Stimulated activated CD8-positive, alpha-beta memory T cell treated with anti-CD3 and anti-CD28 coated beads, Interleukin-7, amount 100 ng/mL, for 4 hours (primary cell): ENCODE measurements at regions not wholly inside any gene's neighbourhood (a gene's known extent, or its start where the extent isn't known, plus 50 kb on each side); places are given as distances from the start of the nearest gene placed in this dataset.
A peak's percentile ranks its signal among the peaks of the same experiment; 100 is the strongest.

Experiments
- DNase-seq, 2 donors: peaks; one replicate each; pipeline ENCODE4 v3.0.0-alpha.2; 2020; ENCODE audit warnings: low read depth in 2 of 2

DNA sequence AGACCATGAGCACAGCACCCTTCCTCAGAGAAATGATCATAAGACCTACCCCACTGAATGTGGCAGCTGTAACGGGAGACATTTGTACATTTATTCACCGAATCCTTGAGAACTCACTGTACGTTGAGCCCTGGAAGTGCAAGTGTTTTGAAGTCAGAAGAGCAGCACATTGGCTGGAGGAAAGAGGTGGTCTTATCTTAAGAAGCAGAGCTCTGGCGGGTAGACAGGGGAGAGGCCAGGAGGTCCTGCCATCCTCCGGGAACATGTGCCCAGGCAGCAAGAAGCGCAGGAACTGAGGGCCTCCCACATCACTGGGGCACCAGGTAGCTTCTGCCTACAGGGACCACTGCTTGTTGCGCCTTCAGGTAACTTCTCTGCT lies 169.2 kb upstream of the IRF2BP2 start:
- no peak for DNase-seq

- no peak for DNase-seq
Observed at GRCh38 chr1:234778221-234779159, 168.5 kb upstream of the IRF2BP2 start.

DNA sequence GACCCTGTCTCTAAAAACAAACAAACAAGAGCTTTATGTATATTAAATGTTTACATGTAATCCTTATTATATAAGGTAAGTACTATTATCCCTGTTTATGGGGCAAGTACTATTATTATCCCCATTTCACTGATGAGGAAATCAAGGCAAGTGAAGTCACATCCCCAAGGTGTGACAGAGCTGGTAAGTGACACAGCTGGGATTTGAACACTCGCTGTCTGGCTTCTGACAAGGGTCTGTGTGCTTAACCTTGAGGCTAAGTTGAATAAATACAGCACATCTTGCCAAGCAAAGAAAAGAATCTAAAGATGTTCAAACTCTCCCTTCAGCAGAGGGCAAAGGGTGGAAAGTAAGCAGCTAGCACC lies 167.9 kb upstream of the IRF2BP2 start:
- no peak for DNase-seq

DNA sequence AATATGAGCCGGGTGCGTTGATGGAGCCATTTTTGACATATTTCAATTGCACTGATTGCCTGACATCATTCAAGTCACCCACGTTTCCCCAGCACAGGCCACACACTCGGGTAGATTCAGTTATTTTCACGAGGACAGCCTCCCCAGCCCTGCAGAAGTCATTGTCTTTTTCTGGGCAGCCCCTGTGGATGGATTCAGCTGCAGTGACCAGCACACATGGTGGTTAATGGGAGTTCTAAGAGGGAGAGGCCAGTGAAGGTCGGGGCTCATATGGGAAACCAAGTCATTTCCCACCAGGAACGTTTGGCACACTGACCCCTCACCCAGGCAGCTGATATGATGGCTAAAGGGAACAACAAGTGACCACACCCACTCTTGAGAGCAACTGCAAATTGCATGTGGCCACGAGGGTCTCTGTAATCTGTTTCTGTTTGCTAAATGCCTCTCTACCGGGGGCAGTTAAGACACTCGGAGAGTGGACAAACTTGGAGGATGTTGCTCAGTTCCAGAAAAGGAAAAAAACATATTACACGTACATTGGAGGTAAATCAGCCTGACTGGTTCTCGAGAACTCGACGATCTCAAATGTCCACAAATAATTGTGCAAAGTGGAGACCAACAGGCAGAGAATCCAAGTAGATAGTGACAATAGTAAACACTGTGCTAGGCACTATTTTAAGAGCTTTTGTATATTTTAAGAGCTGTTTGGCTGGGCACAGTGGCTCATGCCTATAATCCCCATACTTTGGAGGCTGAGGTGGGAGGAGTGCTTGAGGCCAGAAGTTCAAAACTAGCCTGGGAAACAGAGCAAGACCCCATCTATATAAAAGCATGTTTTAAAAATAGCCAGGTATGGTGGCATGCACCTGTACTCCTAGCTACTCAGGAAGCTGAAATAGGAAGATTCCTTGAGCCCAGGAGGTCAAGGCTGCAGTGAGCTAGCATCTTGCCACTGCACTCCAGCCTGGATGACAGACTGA lies 167.2 kb upstream of the IRF2BP2 start:
- no peak for DNase-seq

DNA sequence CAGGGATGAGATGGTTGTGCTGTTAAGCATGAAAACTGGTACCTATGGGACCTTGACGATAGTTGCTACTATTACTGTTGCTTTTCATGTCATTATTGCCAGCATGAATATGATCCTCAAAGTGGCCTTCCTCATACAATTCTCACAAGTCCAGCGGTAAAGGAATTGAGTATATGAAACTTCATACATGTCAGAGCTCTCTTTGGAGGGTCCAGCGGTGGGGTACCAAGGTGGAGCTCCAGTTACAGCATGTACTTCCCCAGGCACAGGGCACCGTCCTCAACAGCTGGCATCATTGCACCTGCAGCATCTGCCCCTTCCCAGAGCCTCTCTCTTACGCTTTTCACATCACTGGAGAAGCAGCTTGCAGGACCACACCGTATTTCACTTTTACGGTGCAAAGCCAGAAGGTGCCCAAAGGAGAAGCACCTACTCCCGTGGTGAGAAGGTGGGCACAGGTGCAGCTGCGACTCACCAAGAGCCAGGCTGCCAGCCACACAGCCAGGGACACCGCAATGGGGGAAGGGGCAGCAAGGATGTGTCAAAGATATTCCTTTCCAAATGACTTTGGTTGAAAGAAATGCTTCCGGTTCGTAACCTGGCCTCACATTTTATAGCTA lies 166.4 kb upstream of the IRF2BP2 start:
- no peak for DNase-seq

GRCh38 chr1:234775477-234776246 lies 165.7 kb upstream of the IRF2BP2 start:
- DNase-seq: no peak

DNA sequence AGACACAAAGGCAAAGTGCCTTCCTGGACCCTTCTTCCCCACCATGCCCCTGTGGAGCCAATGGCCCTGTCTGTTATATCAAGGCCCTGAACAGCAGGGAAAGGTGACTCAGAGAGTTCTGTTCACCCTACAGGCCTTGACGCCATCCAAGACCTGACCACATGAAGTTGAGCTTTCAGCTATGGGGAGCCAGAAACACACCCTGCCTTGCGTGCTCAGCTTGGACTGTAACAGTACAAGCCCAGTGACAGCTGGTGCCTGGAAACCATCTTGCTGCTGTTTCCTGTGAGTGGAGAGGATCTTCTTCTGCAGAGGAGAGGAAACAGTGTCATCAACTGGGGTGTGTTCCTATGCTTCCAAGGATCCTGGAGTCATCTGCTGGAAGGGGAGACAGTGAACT lies 165.0 kb upstream of the IRF2BP2 start:
- no peak for DNase-seq

DNA sequence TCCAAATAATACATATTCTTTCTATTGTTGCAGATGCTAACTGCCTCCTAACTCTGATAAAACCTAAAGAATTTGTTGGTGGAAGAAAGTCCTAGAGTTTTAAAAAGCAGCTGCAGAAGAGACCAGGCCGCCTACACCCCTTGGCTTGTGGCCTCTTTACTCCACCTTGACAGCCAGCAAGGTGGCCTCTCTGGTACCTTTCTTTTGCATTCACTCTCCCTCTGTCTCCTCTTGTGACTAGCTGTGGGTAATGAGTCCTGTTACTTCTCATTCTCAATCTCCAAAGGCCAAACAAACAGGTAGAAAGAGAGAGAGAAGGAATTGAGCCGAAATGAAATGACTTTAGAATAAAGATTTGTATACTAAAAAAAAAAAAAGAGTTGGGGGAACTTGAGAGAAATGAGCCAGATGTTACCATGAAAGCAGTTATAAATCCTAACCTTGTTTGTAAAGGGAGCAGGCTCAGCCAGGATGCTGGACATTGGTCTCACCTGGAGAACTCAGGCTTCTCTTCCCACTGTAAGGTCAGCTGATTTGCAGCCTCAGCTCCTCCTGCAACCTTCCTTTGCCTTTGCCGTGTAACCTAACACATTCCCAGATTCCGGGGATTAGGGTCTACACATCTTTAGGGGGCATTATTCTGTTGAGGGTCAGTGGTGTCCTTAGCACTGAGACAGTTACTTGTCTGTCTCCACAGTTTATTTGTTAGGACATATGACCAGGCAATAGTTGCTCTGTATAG lies 164.1 kb upstream of the IRF2BP2 start:
- DNase-seq: no peak

DNA sequence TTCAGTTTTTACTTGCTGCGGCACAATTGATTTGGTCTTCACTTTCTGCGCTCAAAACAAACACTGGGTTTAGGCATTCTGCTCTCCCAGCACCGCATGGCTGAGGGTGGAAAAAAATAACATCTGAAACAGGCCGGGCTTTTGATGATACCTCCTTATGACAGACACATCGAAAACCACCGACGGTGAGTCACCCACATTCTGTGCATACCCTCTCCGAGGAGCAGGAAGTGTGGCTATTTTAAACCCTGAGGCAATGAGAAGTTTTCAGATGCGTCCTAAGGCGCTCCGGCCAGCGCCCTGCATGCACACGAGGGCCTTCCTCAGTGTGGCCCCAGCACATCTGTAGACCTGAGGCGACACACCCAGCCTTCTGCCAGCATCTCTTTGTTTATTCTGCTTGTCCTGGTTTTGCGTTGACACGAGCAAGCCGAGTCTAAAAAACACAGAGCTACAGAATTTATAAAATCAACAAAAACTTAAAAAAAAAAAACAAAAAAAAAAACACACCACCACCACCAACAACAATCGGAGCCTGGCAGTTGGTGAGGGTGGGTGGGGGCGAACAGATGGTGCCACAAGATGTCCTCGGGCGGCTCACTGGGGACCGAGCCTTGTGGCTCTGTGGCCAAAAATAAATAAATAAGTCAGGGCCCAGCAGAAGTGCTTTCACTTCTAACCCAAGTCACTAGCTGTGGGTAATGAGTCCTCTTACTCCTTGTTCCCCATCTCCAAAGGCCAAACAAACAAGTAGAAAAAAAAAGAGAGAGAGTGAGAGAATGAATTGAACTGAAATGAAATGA lies 162.6 kb upstream of the IRF2BP2 start:
- DNase-seq: peak; percentile 85 to 91

- no peak for DNase-seq
Observed at GRCh38 chr1:234771642-234772344, 161.8 kb upstream of the IRF2BP2 start.

DNA sequence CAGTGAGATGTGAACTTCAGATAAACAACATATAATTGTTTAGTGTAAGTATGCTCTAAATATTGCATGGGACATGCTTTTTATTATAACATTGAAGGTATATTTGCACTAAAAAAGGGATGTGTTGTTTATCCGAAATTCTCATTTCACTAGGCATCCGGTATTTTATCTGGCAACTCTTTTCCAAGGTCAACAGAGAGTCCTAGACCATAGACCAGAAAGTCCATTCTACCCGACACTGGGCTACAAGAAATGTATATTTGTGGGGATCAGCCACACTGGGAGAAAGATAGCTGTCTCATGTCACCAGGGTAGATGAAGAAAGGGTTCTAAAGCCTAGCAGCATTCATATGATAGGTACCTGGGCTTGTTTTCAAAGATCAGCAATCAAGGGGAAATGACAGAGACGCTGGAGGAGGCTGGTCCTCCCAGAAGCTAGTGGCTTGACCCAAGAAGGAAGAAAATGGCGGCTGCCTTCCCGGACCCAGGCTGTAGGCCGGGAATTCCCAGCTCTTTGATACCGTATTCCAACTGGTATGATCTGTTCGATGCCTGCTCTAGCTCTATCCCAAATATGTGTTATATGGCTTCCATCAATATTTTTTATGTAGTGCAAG lies 161.1 kb upstream of the IRF2BP2 start:
- no peak for DNase-seq

GRCh38 chr1:234769986-234770795 lies 160.2 kb upstream of the IRF2BP2 start:
- DNase-seq: no peak

- DNase-seq: no peak
Observed at GRCh38 chr1:234769284-234769985, 159.5 kb upstream of the IRF2BP2 start.

- DNase-seq: peak; percentile 74 to 79
Observed at GRCh38 chr1:234768569-234769283, 158.7 kb upstream of the IRF2BP2 start.

DNA sequence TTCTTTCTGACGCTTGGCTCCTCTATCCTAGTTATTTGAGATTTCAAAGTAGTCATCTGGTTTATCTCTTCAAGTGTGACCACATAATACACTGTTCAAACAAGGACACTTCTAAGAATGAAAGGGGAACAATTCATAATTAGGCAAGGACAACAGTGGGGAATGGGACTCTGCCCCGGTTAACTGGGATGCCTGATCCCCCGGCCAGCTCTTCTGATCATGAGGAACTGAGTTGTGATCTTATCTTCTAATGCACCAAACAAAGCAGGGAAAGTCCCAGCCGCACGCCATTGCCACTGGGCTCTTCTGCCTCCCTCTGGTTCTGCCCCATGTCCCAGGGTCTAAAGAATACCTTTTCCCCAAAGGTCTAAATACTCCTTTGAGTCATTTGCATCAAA lies 158.2 kb upstream of the IRF2BP2 start:
- DNase-seq: no peak

- no peak for DNase-seq
Observed at GRCh38 chr1:234765672-234766071, 155.7 kb upstream of the IRF2BP2 start.

- DNase-seq: no peak
Observed at GRCh38 chr1:234765181-234765580, 155.2 kb upstream of the IRF2BP2 start.
